ENCODE measurements at regions not wholly inside any gene's neighbourhood (a gene's known extent, or its start where the extent isn't known, plus 50 kb on each side); places are given as distances from the start of the nearest gene placed in this dataset.
"Not testable (repeated sequence)": the region's sequence is repeated elsewhere in the genome, so short reads cannot be mapped to it uniquely, and the experiment has no call there.

DNA sequence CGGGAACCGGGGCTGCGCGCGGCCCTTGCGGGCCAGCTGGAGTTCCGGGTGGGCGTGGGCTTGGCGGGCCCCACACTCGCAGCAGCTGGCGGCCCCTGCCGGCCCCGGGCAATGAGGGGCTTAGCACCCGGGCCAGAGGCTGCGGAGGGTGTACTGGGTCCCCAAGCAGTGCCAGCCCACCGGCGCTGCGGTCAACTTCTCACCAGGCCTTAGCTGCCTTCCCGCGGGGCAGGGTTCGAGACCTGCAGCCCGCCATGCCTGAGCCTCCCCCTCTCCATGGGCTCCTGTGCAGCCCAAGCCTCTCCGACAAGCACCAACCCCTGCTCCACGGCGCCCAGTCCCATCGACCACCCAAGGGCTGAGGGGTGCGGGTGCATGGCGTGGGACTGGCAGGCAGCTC is 704.4 kb upstream of the FRG1 start:
- not testable (repeated sequence) for DNase-seq (ENCODE audit: low read depth, low spot score)

DNA sequence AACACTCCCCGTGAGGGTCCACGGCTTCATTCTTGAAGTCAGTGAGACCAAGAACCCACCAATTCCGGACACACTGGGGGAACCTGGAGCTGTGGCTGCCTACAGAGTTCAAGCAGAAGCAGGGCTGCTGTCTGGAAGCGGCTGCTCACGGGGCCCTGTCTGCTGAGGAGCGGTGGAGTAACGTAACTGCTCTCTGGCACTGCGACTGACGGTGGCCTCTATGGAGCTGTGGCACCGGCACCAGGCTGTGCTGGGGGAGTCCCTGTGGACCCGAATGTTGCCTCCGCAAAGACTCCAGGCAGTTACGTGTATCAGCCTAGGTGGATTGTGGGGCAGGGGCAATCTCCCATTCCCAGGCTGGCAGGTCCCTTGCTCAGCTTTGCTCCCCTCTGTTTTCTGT is 703.3 kb upstream of the FRG1 start:
- no peak for DNase-seq (ENCODE audit: low read depth, low spot score)

GRCh38 chr4:189255636-189256035 is 685.0 kb upstream of the FRG1 start:
- DNase-seq (ENCODE audit: low read depth, low spot score): no peak

- no peak for DNase-seq (ENCODE audit: low read depth, low spot score)
These were observed 679.2 kb upstream of the FRG1 start for GRCh38 chr4:189261475-189261874.

DNA sequence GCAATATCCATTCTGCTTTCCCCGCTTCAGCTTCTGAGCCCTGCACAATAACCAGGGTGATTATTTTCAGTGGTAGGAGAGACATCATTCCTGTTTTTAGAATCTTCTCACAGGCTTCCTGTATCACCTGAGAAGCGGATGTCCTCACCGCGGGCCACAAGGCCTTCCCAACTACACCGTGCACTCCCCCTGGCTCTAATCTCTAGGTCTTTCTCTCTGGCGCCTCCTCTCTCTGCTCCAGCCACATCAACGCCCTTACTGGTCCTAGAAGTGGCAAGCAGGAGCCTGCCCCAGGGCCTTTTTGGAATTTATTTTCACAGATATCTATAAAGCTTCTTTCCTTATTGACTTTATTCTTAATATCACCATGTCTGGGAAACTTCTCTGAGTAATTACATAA is 675.2 kb upstream of the FRG1 start:
- DNase-seq (ENCODE audit: low read depth, low spot score): no peak

GRCh38 chr4:189267312-189267965 is 673.2 kb upstream of the FRG1 start:
- DNase-seq (ENCODE audit: low read depth, low spot score): no peak

DNA sequence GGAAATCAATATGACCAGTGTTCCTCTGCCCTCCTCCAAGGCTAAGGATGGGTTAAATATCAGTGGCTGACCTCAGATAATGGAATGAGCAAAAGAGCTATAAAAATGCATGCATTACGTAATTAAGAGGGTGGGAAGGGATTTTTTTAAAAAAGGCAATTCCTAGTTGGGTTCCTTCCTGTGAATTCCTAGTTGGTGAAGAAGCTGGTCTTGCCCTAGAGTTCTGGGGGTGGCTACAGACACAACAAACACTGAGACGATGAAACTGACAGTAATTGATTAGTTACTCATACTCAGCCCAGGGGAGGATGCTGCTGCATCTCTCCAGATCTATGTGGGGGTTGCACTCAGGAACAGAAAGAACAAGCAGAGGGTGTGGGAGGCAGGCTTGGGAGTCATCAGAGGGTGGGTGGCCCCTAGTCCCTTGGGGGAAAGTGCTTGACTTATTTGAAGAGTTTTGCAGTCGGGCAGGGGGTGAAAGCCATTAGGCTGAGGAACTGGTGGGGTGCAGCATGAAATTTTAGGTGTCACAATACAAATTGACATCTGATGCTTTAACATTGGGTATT is 662.0 kb upstream of the FRG1 start:
- no peak for DNase-seq (ENCODE audit: low read depth, low spot score)

DNA sequence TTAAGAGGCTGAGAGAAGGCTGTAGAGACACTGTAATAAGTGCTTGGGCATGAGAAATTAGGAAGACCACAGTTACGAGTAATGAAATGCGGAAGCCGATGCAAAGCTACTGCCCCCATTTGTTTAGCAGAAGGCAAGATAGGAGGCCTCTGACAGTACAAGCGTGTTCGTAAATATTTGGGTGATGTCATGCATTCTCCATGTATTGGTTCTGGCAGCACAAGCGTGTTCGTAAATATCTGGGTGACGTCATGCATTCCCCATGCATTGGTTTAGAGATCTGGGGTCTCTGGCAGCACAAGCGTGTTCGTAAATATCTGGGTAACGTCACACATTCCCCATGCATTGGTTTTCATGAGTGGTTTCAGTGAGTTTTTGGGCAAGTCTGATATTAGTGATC is 661.5 kb upstream of the FRG1 start:
- peak; percentile 5 for DNase-seq (ENCODE audit: low read depth, low spot score)

DNA sequence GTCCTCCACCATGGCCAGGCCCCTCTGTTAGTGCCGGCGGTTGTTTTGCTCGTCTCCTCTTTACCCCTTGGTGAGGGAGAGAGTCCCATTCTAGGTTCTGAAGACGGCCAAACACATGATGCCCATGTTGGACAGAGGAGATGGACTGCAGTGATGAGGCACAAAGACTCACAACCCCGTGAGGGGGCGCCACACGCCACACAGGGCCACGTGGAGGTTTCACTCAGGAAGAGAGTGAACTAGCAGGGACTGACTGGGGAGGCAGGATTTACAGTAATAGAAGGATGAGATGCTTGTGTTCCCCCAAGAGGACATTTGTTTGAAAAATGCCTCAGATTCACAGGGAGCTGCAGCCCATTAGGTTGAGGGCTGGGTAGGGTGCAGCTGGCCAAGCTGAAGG is 655.3 kb upstream of the FRG1 start:
- no peak for DNase-seq (ENCODE audit: low read depth, low spot score)

- no peak for DNase-seq (ENCODE audit: low read depth, low spot score)
These were observed 648.7 kb upstream of the FRG1 start for GRCh38 chr4:189291939-189292338.

GRCh38 chr4:189293459-189293858 is 647.2 kb upstream of the FRG1 start:
- DNase-seq (ENCODE audit: low read depth, low spot score): no peak

- no peak for DNase-seq (ENCODE audit: low read depth, low spot score)
These were observed 646.1 kb upstream of the FRG1 start for GRCh38 chr4:189294574-189294973.

DNA sequence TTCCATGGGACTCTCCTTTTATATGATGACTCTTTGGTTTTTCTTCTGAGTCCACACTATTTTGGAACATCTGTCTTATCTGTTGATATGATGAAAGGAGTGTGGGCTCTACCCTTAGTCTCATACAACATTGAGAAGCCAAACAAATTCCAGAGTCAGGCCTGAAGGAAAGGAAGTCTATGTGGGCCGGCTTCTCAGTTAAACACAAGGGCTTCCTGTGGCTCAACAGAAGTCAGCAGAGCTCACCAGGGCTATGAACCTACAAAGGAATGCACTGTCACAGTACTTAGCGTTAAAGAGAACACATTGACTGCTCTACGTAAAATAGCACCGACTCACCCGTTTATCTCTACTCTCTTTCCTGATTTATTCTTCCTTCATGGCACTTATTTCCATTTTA is 641.0 kb upstream of the FRG1 start:
- no peak for DNase-seq (ENCODE audit: low read depth, low spot score)

- no peak for DNase-seq (ENCODE audit: low read depth, low spot score)
These were observed 639.0 kb upstream of the FRG1 start for GRCh38 chr4:189301692-189302091.

GRCh38 chr4:189302719-189303118 is 638.0 kb upstream of the FRG1 start:
- DNase-seq (ENCODE audit: low read depth, low spot score): no peak

DNA sequence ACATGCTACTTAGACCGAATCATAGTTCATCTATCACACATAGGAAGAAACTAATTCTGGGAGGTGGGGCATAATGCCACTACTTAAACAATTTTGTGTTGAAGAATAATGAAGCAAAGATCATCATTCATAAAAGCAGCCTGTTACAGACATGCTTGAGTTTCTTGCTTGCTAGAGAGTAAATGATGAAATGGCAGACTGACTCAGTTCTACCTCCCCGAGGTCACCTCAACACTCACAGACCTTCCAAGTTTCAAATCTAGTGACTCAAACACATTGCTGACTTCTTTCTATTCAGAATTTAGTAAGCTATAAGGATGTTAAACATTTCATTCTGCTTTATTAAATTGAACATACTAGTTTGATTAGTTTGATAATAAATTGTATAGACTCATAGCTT is 636.5 kb upstream of the FRG1 start:
- no peak for DNase-seq (ENCODE audit: low read depth, low spot score)

- DNase-seq (ENCODE audit: low read depth, low spot score): no peak
These were observed 635.9 kb upstream of the FRG1 start for GRCh38 chr4:189304809-189305208.

DNA sequence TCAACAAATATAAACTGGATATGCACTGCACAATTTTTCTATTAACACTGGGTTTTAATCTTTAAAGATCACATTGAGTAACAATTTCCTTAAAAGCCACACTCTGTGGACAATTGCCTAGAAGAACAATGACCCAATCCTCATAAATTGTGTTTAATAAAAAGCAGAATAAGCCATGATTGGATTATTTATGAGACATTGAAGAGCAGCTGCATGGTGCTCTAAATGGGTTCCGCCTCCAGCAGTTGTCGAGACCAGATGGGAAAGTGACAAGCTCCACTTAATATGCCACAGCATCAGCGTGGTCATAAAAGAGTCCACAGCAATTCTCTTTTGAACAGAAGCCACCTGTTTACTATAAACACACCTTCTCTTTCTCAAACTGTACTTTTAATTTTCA is 635.2 kb upstream of the FRG1 start:
- no peak for DNase-seq (ENCODE audit: low read depth, low spot score)

DNA sequence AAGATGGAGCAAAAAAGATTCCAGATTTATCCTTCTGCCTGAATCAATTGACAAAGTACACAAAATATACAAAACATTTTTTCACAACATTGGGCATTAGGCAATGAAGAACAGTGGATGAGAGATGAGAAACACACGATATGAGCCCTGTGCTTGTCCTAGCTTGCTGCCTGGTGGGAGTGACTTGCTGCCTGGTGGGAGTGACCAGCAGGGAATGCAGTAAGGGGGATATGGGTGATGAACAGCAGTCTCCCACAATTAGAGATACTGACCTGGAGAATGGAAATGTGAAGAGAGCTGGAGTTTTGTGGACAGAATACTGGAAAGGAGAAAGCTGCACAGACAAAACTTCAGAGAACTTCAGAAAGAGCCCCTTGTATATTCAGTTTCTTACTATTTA is 629.4 kb upstream of the FRG1 start:
- no peak for DNase-seq (ENCODE audit: low read depth, low spot score)

DNA sequence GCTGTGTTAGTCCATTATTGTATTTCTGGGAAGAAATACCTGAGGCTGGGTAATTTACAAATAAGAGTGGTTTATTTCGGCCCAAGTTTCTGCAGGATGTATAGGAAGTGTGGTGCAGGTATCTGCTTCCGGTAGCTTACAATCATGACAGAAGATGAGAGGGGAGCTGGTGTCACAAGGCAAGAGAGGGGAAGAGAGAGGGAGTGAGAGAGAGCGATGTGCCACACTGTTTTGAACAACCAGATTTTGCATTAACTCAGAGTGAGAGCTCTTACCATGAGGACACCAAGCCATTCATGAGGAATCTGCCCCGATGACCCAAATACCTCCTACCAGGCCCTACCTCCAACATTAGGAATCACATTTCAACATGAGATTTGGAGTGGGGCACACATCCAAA is 627.6 kb upstream of the FRG1 start:
- no peak for DNase-seq (ENCODE audit: low read depth, low spot score)

DNA sequence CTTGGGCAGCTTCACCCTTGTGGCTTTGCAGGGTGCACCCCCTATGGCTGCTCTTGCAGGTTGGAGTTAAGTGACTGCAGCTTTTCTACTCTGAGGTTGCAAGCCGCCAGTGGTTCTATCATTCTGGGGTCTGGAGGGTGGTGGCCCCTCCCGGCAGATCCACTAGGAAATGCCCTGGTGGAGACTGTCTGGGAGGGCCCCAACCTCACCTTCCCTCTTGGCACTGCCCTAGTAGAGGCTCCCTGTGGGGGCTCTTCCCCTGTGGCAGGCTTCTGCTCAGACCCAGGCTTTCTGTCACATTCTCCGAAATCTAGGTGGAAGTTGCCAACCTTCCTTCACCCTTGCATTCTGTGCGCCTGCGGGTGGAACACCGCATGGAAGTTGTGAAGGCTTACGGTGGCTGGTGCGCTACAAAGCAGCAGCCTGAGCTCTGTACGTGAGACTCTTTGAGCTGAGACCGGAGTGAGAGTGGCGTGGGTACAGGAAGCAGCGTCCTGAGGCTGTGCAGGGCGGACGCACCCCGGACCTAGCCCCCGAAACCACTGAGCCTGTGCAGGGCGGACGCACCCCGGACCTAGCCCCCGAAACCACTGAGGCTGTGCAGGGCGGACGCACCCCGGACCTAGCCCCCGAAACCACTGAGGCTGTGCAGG is 626.7 kb upstream of the FRG1 start:
- no peak for DNase-seq (ENCODE audit: low read depth, low spot score)

GRCh38 chr4:189322426-189322825 is 618.2 kb upstream of the FRG1 start:
- DNase-seq (ENCODE audit: low read depth, low spot score): no peak

GRCh38 chr4:189341881-189342280 is 598.8 kb upstream of the FRG1 start:
- no peak for DNase-seq (ENCODE audit: low read depth, low spot score)

Data from ELF-1 (cell line).